WTC11 (cell line): ENCODE measurements at regions not wholly inside any gene's neighbourhood (a gene's known extent, or its start where the extent isn't known, plus 50 kb on each side); places are given as distances from the start of the nearest gene placed in this dataset.
A peak's percentile ranks its signal among the peaks of the same experiment; 100 is the strongest.

Source experiments
- ATAC-seq: fragments of 200-7000 bp; cut with Tn5 transposase; 2 replicates; pipeline ENCODE4 v1.10.0; 2021; ENCODE audit warnings: mild to moderate bottlenecking, moderate library complexity
- CTCF ChIA-PET: fragments of 300-600 bp; sonication (Branson Sonifier 250); formaldehyde crosslinking; loops from one replicate; lab custom pipeline; 2021; ENCODE audit warnings: antibody characterized with exemption; lab: Charles Lee
- POLR2A ChIA-PET: fragments of 350-600 bp; sonication (Branson Sonifier 250); formaldehyde crosslinking; loops from one replicate; lab custom pipeline; 2021; ENCODE audit warnings: antibody characterized with exemption; lab: Charles Lee
- DNase-seq: peaks from one replicate; pipeline ENCODE4 v3.0.0; 2021; ENCODE audit warnings: low spot score
- H3K27ac Mint-ChIP-seq: 2 replicates; pipeline ENCODE4 v1.8.0; 2021; ENCODE audit warnings: mixed read lengths
- H3K27me3 Mint-ChIP-seq: 2 replicates; pipeline ENCODE4 v1.8.0; 2021; ENCODE audit warnings: low read depth, mild to moderate bottlenecking, moderate library complexity, mixed read lengths
- H3K36me3 Mint-ChIP-seq: 2 replicates; pipeline ENCODE4 v1.8.0; 2021; ENCODE audit warnings: mixed read lengths
- H3K4me1 Mint-ChIP-seq: 2 replicates; pipeline ENCODE4 v1.8.0; 2022; ENCODE audit warnings: mixed read lengths
- H3K4me3 Mint-ChIP-seq: 2 replicates; pipeline ENCODE4 v1.8.0; 2021; ENCODE audit warnings: mild to moderate bottlenecking, moderate library complexity, mixed read lengths
- H3K9me3 Mint-ChIP-seq: 2 replicates; pipeline ENCODE4 v1.8.0; 2021; ENCODE audit warnings: mixed read lengths
- ATF1 ChIP-seq: sonication (generic); formaldehyde crosslinking; IDR thresholded peaks from 2 replicates; pipeline ENCODE4 v1.8.1; 2023; ENCODE audit warnings: mild to moderate bottlenecking, moderate library complexity, missing genetic modification reagents
- E2F4 ChIP-seq: sonication (generic); formaldehyde crosslinking; IDR thresholded peaks from 2 replicates; pipeline ENCODE4 v1.8.1; 2022; ENCODE audit warnings: low read depth, mild to moderate bottlenecking, moderate library complexity, missing genetic modification reagents, borderline replicate concordance
- EMX1 ChIP-seq: fragments of 250-450 bp; sonication (Bioruptor Pico); IDR thresholded peaks from 2 replicates; pipeline ENCODE4 v1.8.0; 2021; ENCODE audit warnings: mild to moderate bottlenecking
- IRF2 ChIP-seq: sonication (generic); formaldehyde crosslinking; IDR thresholded peaks from 2 replicates; pipeline ENCODE4 v1.8.0; 2022; ENCODE audit warnings: low read depth, missing genetic modification reagents, borderline replicate concordance
- JAZF1 ChIP-seq: fragments of 250-450 bp; sonication (Bioruptor Pico); IDR thresholded peaks from 2 replicates; pipeline ENCODE4 v1.9.0; 2021; ENCODE audit warnings: moderate library complexity, mild to moderate bottlenecking, inconsistent platforms
- MYBL2 ChIP-seq: sonication (generic); formaldehyde crosslinking; IDR thresholded peaks from 2 replicates; pipeline ENCODE4 v1.8.1; 2023; ENCODE audit warnings: mild to moderate bottlenecking, moderate library complexity, missing genetic modification reagents
- NFYB ChIP-seq: sonication (generic); formaldehyde crosslinking; conservative IDR thresholded peaks from 2 replicates; pipeline ENCODE4 v1.8.0; 2022; ENCODE audit warnings: low read depth, missing genetic modification reagents
- NR1H2 ChIP-seq: sonication (generic); formaldehyde crosslinking; IDR thresholded peaks from 2 replicates; pipeline ENCODE4 v1.9.0; 2021; ENCODE audit warnings: mild to moderate bottlenecking, moderate library complexity, missing genetic modification reagents
- NR2C2 ChIP-seq: sonication (generic); formaldehyde crosslinking; IDR thresholded peaks from 2 replicates; pipeline ENCODE4 v1.8.0; 2022; ENCODE audit warnings: mild to moderate bottlenecking, missing genetic modification reagents
- SMAD3 ChIP-seq: sonication (generic); formaldehyde crosslinking; IDR thresholded peaks from 2 replicates; pipeline ENCODE4 v1.8.0; 2022; ENCODE audit warnings: missing genetic modification reagents, mild to moderate bottlenecking, borderline replicate concordance
- STAT6 ChIP-seq: sonication (generic); formaldehyde crosslinking; conservative IDR thresholded peaks from 2 replicates; pipeline ENCODE4 v1.8.1; 2023; ENCODE audit warnings: mild to moderate bottlenecking, low read depth, missing genetic modification reagents, moderate library complexity
- TP53 ChIP-seq: sonication (generic); formaldehyde crosslinking; IDR thresholded peaks from 2 replicates; pipeline ENCODE4 v1.8.1; 2023; ENCODE audit warnings: mild to moderate bottlenecking, missing genetic modification reagents
- ZNF138 ChIP-seq: sonication (generic); formaldehyde crosslinking; conservative IDR thresholded peaks from 2 replicates; pipeline ENCODE4 v1.8.1; 2022; ENCODE audit warnings: mild to moderate bottlenecking, moderate library complexity, missing genetic modification reagents
- ZNF219 ChIP-seq: sonication (generic); formaldehyde crosslinking; IDR thresholded peaks from 2 replicates; pipeline ENCODE4 v1.8.0; 2023; ENCODE audit warnings: missing genetic modification reagents, mild to moderate bottlenecking, borderline replicate concordance
- TF ChIP-seq, protein P1 (sequence below): sonication (generic); formaldehyde crosslinking; conservative IDR thresholded peaks from 2 replicates; pipeline ENCODE4 v1.8.1; 2022; ENCODE audit warnings: mild to moderate bottlenecking, missing genetic modification reagents
- TF ChIP-seq, protein P2 (sequence below): sonication (generic); formaldehyde crosslinking; IDR thresholded peaks from 2 replicates; pipeline ENCODE4 v1.8.1; 2023; ENCODE audit warnings: mild to moderate bottlenecking, missing genetic modification reagents, borderline replicate concordance
- TF ChIP-seq, protein P3 (sequence below): sonication (generic); formaldehyde crosslinking; IDR thresholded peaks from 2 replicates; pipeline ENCODE4 v1.8.1; 2023; ENCODE audit warnings: mild to moderate bottlenecking, moderate library complexity, missing genetic modification reagents
- TF ChIP-seq, protein P4 (sequence below): sonication (generic); formaldehyde crosslinking; IDR thresholded peaks from 2 replicates; pipeline ENCODE4 v1.8.0; 2023; ENCODE audit warnings: missing genetic modification reagents, mild to moderate bottlenecking, borderline replicate concordance
- TF ChIP-seq, protein P5 (sequence below): sonication (generic); formaldehyde crosslinking; IDR thresholded peaks from 2 replicates; pipeline ENCODE4 v1.8.0; 2022; ENCODE audit warnings: mild to moderate bottlenecking, missing genetic modification reagents

- no peak for TF ChIP-seq E2F4 (CRISPR knock-in tag)
- no peak for TF ChIP-seq ZNF138 (CRISPR knock-in tag)
- no peak for TF ChIP-seq MYBL2
- no peak for TF ChIP-seq IRF2 (CRISPR knock-in tag)
- TF ChIP-seq, protein P1, sequence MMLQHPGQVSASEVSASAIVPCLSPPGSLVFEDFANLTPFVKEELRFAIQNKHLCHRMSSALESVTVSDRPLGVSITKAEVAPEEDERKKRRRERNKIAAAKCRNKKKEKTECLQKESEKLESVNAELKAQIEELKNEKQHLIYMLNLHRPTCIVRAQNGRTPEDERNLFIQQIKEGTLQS (CRISPR knock-in tag): no peak
- TF ChIP-seq, all 79 proteins: peak for 0
- POLR2A ChIA-PET: no interaction called here
- H3K4me1 Mint-ChIP-seq: peaks cover 29% of the 10 kb centered on the region
- CTCF ChIA-PET: no interaction called here
- 0 out of 2 replicates have a peak overlapping the region, but pooled peaks have one; percentile 23 for H3K27ac Mint-ChIP-seq
- no peak overlapping the region for H3K4me3 Mint-ChIP-seq
- DNase-seq (no peak), ATAC-seq (no peak)
- no peaks in the 10 kb centered on the region for H3K9me3 Mint-ChIP-seq
- no peaks in the 10 kb centered on the region for H3K27me3 Mint-ChIP-seq
- H3K36me3 Mint-ChIP-seq: no peaks in the 10 kb centered on the region
Measured at GRCh38 chr4:132530861-132531260, 618.2 kb upstream of the PCDH10 start.

DNA sequence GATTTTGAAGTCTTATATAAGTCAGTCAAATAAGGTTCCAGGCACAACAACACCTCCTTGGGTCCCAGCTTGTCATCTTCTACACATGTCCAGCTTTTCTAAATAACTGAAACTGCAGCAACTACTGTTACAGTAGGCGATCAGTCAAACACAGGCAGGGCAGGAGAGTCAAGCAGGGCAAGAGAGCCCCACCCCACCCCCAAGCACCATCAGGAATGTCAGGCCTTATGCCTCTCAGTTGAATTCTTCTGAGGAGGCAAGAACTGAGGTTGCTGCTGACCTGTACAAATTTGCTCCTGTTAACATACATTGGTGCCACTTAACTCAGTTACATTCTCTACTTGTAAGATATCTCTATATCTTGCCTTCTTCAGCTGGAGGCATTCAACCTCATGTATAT is 608.8 kb upstream of the PCDH10 start:
- no peak for DNase-seq
- H3K27ac Mint-ChIP-seq: no peak overlapping the region
- H3K27me3 Mint-ChIP-seq: no peaks in the 10 kb centered on the region
- H3K4me3 Mint-ChIP-seq: no peak overlapping the region
- POLR2A ChIA-PET: no interaction called here
- peaks cover 9% of the 10 kb centered on the region; the same call in 1 of the 2 replicates for H3K4me1 Mint-ChIP-seq
- H3K9me3 Mint-ChIP-seq: peaks cover 11% of the 10 kb centered on the region
- ATAC-seq: peak; percentile 60; the same call in 1 of the 2 replicates
- H3K36me3 Mint-ChIP-seq: peaks cover 19% of the 10 kb centered on the region
- CTCF ChIA-PET: interaction anchor here (1.2 kb wide), 1 partner anchor 18 kb away, joined by 4 read pairs; no protein-coding TSS in a partner anchor
- TF ChIP-seq STAT6 (CRISPR knock-in tag) (no peak), TP53 (CRISPR knock-in tag) (no peak), NR1H2 (CRISPR knock-in tag) (no peak), JAZF1 (CRISPR knock-in tag) (no peak), EMX1 (no peak), NR2C2 (no peak), ATF1 (CRISPR knock-in tag) (no peak), IRF2 (CRISPR knock-in tag) (no peak), NFYB (no peak), SMAD3 (CRISPR knock-in tag) (no peak), ZNF219 (CRISPR knock-in tag) (no peak)
- TF ChIP-seq, protein P2, sequence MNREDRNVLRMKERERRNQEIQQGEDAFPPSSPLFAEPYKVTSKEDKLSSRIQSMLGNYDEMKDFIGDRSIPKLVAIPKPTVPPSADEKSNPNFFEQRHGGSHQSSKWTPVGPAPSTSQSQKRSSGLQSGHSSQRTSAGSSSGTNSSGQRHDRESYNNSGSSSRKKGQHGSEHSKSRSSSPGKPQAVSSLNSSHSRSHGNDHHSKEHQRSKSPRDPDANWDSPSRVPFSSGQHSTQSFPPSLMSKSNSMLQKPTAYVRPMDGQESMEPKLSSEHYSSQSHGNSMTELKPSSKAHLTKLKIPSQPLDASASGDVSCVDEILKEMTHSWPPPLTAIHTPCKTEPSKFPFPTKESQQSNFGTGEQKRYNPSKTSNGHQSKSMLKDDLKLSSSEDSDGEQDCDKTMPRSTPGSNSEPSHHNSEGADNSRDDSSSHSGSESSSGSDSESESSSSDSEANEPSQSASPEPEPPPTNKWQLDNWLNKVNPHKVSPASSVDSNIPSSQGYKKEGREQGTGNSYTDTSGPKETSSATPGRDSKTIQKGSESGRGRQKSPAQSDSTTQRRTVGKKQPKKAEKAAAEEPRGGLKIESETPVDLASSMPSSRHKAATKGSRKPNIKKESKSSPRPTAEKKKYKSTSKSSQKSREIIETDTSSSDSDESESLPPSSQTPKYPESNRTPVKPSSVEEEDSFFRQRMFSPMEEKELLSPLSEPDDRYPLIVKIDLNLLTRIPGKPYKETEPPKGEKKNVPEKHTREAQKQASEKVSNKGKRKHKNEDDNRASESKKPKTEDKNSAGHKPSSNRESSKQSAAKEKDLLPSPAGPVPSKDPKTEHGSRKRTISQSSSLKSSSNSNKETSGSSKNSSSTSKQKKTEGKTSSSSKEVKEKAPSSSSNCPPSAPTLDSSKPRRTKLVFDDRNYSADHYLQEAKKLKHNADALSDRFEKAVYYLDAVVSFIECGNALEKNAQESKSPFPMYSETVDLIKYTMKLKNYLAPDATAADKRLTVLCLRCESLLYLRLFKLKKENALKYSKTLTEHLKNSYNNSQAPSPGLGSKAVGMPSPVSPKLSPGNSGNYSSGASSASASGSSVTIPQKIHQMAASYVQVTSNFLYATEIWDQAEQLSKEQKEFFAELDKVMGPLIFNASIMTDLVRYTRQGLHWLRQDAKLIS (CRISPR knock-in tag): no peak
- TF ChIP-seq, protein P3, sequence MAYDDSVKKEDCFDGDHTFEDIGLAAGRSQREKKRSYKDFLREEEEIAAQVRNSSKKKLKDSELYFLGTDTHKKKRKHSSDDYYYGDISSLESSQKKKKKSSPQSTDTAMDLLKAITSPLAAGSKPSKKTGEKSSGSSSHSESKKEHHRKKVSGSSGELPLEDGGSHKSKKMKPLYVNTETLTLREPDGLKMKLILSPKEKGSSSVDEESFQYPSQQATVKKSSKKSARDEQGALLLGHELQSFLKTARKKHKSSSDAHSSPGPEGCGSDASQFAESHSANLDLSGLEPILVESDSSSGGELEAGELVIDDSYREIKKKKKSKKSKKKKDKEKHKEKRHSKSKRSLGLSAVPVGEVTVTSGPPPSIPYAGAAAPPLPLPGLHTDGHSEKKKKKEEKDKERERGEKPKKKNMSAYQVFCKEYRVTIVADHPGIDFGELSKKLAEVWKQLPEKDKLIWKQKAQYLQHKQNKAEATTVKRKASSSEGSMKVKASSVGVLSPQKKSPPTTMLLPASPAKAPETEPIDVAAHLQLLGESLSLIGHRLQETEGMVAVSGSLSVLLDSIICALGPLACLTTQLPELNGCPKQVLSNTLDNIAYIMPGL (CRISPR knock-in tag): no peak
- TF ChIP-seq, protein P4, sequence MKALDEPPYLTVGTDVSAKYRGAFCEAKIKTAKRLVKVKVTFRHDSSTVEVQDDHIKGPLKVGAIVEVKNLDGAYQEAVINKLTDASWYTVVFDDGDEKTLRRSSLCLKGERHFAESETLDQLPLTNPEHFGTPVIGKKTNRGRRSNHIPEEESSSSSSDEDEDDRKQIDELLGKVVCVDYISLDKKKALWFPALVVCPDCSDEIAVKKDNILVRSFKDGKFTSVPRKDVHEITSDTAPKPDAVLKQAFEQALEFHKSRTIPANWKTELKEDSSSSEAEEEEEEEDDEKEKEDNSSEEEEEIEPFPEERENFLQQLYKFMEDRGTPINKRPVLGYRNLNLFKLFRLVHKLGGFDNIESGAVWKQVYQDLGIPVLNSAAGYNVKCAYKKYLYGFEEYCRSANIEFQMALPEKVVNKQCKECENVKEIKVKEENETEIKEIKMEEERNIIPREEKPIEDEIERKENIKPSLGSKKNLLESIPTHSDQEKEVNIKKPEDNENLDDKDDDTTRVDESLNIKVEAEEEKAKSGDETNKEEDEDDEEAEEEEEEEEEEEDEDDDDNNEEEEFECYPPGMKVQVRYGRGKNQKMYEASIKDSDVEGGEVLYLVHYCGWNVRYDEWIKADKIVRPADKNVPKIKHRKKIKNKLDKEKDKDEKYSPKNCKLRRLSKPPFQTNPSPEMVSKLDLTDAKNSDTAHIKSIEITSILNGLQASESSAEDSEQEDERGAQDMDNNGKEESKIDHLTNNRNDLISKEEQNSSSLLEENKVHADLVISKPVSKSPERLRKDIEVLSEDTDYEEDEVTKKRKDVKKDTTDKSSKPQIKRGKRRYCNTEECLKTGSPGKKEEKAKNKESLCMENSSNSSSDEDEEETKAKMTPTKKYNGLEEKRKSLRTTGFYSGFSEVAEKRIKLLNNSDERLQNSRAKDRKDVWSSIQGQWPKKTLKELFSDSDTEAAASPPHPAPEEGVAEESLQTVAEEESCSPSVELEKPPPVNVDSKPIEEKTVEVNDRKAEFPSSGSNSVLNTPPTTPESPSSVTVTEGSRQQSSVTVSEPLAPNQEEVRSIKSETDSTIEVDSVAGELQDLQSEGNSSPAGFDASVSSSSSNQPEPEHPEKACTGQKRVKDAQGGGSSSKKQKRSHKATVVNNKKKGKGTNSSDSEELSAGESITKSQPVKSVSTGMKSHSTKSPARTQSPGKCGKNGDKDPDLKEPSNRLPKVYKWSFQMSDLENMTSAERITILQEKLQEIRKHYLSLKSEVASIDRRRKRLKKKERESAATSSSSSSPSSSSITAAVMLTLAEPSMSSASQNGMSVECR (CRISPR knock-in tag): no peak
- TF ChIP-seq, protein P5, sequence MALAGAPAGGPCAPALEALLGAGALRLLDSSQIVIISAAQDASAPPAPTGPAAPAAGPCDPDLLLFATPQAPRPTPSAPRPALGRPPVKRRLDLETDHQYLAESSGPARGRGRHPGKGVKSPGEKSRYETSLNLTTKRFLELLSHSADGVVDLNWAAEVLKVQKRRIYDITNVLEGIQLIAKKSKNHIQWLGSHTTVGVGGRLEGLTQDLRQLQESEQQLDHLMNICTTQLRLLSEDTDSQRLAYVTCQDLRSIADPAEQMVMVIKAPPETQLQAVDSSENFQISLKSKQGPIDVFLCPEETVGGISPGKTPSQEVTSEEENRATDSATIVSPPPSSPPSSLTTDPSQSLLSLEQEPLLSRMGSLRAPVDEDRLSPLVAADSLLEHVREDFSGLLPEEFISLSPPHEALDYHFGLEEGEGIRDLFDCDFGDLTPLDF: no peak
